GM19328 (cell line): ENCODE measurements at regions not wholly inside any gene's neighbourhood (a gene's known extent, or its start where the extent isn't known, plus 50 kb on each side); places are given as distances from the start of the nearest gene placed in this dataset.

Experiments used
- ATAC-seq: cut with Tn5 transposase; IDR thresholded peaks from one replicate; pipeline ENCODE4 v1.9.1; 2021; ENCODE audit warnings: mild to moderate bottlenecking, moderate library complexity; ENCODE audit not compliant: unreplicated experiment

DNA sequence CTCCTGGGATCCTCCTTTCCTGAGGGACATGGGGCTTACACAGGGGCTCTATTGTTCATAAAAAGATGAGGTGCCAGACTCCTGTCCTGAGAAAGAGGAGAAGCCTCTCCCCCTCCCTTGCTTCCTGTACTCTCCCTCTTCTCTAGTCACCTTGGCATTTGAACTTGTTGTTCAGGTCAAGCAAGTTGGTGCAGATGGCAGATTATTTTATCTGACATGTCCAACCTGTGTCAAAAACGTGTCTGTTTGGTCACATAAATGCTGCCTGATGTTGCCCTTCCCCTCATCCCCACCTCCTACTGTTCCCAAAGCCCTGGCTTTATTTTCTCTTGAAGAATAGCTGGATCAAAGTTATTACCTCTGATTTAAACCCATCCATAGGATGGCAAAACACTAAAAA, 154.8 kb downstream of the TMX1 start:
- ATAC-seq, result no peak

DNA sequence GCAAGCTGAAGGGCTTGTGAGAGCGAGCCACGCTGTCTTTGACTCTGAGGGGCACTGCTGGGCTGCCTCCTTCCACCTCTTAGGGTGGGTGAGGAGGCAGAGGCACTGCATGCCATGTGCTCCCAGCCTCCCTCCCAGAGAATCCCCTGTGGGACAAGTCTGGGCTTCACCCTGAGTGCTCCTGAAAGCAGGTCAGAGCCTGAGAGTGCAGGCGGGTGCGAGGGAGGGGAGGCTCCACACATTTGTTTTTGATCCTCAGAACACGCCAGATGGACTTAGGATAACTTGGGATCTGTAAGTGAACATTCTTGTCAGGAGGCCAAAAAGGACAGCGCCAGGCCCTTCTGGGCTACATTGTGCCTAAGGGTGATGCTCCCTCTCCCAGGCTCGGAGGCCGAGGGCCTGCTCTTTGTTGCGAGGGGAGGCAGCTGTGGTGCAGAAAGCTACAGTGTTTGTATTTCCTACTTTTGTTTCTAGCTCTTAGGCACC, 155.4 kb downstream of the TMX1 start:
- no peak for ATAC-seq

DNA sequence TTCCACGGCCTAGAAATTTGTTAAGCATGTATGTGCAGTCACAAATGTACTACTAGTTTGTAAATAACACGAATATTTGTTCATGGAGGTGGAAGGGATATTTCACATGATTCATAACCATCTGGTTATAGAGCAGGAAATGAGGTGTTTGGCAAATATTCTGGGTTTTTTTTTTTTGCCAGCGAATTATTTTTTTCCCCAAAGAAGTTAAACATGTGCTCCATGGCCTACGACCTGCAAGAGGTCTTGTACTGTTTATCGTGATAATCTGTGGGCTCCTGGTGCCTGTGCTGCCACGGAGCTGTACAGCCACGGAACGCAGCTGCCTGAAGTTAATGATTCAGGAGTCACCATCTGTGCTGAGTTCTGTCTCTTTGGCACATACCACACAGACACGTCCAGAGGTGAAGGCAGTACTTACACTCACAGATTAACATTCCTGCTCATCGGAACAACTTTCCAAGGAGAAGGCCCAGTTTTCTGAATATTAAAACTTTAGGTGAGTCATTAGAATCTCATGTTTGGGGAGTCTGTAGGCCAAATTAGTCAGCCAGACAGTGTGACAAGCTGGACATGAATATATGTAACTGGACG, 156.3 kb downstream of the TMX1 start:
- no peak for ATAC-seq

DNA sequence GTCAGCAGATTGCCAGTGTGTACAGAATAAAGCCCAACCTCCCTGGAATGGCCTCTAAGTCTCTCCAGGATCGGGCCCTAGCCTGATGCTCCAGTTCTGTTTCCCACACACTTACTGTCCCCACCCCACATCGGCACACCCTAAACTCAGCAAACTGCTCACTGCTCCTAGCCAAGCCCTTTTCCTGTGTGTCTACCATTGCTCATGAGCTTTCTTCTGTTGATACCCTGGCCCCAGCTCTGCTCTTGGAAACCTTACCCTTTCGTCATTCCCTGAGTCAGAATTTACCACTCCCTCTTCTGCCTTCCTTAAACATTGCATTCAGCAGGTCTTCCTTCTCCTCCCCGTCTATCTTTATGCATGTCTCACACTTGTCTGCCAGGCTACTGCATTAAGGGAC, 158.9 kb downstream of the TMX1 start:
- ATAC-seq, result no peak

DNA sequence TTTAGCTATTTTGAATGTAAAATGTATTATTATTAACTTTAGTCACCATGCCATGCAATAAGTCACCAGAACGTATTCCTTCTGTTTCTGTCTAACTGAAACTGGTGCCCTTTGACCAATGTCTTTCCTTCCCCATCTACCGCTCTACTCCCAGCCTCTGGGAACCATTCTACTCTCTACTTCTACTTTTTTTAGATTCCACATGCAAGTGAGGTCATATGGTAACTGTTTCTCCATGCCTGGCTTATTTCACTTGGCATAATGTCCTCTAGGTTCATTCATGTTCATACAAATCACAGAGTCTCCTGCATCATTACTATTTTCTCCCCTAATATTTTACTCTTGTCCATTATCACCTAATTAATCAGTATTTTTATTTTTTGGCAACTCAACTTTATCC, 160.1 kb downstream of the TMX1 start:
- ATAC-seq, result no peak

DNA sequence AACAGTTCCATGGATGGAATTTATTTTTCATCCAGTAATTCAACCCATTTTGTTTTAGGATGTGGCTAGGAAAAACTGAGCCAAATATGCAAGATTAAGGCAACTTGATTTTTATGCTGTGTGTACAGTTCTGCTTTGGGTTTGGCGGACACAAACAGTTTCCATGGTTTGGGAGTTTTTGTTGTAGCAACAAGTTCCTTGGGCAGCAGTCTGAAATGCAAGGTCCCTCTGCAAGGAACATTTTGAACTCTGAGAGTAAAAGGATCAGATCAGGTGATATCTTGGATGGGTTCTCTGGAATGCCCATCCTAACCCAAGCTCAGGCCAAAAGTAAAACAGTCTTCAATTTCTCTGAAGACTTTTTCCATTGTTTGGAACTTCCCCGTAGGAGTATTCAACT, 161.2 kb downstream of the TMX1 start:
- ATAC-seq, result no peak

DNA sequence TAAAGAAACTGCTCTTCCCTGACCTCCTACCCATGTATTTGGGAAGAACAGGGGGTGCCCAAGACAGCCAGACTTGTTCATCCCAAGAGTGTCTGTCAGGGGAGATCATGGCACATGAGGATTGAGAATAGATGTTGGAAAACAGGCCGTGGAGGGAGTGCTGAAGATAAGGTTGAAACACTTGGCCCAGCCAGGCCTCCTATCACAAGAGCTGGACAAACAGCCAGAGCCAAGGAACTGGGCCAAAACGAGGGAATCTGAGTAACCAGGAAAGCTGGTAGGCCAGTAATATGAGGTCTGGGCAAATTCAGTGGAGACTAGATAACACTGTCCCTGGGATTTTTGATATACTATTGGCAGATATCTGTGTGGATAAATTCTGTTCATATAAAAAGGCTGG, 161.7 kb downstream of the TMX1 start:
- ATAC-seq, result no peak

DNA sequence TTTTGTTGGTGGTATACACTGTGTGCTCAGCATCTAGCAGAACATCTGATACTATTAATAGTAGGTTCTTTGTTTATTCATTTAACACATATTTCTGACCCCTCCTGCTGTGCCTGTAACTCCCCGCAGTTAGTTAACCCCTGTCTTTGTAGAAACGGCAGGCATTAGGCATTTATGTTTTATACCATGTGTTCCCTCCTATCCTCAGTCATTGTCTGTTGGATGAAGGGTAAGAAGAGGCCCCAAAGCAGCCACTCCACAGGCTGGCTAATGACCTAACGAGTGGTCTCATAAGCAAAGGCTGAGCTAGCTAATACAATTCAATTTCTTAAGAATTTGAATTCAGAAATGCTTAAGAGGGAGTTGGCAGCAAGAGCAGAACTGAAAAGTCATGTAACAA, 170.8 kb downstream of the TMX1 start:
- ATAC-seq, result no peak

DNA sequence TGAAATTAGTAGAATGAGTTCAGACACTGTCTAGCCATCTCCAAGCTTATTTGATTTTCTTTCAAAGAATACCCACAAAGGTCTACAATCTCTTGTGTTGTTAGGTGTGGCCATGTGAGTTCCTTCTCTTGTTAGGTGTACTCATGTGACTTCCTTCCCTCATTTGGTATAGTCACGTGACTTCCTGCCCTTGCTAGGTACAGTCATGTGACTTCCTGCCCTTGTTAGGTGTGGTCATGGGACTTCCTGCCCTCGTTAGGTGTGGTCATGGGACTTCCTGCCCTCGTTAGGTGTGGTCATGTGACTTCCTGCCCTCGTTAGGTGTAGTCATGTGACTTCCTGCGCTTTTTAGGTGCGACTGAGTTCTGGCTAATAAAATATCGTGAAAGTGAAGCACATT, 179.6 kb downstream of the TMX1 start:
- ATAC-seq, result no peak

DNA sequence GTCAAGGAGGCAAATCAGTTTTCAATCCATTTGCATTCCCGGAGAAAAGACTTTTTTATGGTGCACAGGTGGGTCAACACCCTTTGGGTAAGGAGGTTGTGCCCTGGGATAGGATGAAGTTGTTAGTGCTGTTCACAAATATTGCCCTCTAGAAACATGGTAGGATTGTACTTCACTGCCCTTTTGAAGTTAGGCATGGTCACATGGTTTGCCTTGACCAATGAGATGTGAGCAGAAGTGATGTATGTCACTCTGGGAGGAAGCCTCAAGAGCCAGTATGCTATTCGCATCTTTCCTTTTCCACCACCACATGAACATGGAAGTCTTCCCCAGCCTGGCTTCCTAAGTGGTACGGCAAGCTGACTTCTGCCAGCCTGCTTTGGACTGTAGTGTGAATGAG, 182.7 kb downstream of the TMX1 start:
- no peak for ATAC-seq

DNA sequence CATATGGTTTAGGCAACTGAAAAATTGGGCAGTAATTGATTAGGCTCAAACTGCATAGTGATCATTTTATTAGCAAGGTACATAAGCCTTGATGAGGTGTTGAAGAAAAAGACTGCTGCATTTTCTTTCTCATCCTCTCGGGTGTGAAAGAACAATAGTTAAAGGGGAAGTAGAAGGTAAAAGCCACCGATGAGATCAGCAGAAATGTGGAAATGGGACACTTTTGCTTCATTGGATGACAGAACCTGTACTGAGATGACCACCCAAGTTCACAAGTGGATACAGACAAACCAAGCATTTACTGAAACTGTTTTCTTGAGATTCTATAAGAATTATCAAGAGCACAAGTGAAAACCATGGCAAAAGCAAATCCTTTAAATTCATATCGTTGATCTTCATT, 184.0 kb downstream of the TMX1 start:
- no peak for ATAC-seq

DNA sequence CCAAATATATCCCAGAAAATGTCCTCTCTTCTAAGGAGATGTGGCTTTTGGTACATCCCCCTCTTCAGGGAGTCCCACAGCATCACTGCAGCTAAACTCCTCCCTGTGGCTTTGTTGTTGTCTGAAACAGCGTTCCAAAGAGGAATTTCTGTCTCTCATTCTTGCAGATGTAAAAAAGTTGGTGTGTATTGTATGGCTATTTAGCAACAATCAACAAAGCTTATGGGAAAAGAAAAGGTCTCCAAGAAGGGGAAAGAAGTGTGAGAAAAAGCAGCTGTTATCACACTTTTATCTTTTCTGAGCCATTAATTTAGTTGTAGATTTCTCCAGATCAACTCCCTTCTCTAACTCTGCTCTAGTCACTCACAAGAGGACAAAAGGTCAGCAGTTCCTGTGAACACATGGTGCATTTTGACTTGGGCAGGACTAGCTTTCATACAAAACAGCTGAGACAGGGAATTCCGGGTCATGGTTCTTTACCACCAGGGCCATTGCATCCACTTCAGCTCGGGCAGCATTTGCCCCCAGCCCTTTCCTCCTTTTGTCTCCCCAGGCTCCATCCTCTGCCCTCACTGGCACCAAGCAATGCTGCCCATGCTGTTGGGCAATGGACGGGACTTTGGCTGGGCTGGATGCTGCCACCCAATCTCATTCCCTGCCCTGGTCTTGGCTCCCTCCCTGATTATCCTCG, 184.7 kb downstream of the TMX1 start:
- no peak for ATAC-seq

DNA sequence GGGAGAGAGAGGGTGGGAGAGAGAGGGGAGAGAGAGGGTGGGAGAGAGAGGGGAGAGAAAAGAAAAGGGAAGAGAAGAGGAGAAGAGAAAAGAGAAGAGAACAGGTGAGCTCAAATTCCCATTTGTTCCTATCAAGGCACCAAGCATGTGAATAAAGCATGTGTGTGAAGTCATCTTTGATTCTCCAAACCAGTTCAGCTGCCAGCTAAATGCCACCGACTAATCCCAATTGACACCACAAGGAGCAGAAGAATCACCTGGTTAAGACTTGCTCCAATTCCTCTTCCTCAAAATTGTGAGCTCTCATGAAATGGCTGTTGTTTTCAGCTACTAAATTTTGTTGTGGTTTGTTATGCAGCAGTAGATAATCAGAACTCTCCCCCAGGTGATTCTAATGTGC, 188.9 kb downstream of the TMX1 start:
- no peak for ATAC-seq

DNA sequence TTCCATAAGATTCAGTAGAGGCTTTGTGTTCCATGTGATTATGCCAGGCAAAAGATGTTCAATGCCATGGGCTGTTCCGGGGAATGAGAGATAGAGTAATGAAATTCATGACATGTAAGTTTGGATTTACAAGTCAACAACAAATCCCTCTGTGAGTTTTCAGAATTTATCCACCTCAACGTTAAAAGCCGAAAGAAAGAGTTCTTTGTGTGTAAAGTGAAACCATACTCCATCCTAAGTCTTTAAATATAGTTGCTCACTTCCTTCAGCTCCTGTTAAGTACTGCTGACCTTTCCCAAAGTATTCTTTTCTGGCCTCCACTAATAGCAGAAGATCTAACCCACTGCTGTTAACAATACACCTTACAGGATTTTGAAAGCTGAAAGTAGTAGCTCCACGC, 190.0 kb downstream of the TMX1 start:
- ATAC-seq, result no peak

DNA sequence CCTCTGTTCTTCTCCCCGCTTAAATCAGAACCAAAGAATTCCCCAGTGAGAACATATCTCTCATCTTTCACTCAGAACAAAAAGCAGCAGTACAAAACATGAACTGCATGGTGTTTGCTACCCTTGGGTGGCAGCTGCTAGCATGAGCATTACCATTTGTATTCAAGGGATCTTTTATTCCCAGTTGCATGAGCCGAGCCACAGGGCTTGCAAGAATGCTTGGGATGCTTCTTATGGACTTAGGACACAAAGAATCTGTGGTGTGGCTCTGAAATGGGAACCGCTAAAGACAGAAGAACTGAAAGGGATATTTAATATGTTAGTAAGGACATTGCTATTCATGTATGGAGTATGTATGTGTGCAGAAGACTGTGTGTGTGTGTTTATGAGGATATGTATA, 190.6 kb downstream of the TMX1 start:
- no peak for ATAC-seq

DNA sequence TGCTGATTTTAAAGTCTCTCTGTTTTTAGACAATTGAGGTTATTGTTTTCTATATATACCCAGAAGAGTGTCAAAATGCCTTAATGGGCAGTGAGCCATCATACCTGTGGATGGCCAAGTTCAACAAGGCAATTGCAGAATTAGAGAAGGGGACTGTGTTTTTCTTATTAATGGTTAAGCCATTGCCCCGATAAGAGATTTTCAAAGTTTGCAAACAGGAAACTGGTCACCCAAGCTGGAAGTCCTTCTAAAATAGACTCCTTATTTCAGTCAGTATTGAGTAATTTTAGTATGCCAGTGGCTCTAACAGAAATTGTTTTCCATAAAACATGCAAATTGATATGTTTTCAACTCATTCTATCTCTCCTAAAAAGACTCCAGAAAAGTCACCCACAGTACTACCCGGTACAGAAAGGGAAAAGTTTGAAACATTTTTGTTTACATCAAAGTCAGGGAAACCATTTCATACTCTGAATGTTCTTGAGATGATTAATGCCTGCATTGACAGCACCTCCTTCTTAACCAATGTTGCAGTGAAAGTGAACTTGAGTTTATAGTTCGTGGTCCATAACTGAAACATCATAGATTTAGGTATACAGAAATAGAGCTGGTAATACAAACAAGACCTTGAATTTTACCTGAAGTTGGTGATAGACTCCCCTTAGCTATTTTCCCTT, 191.1 kb downstream of the TMX1 start:
- ATAC-seq, result no peak

DNA sequence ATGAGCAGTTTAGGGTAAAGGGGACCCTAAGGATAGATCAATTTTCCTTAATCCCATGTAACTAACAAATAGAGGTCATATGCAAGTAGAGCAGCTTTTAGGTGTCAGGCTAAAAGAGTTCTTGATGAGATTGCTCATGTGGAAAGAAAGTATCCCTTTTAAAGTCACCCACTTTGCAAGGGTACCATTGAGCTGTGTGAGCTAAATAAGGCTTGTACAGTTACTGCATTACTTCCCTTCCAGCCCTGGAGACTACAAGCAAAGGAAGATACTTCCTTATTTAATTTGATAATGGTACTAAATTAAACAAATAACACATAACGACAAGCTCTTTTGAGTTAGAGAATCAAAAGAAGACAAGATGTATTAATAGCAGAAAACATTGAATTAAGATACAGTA, 191.7 kb downstream of the TMX1 start:
- no peak for ATAC-seq

DNA sequence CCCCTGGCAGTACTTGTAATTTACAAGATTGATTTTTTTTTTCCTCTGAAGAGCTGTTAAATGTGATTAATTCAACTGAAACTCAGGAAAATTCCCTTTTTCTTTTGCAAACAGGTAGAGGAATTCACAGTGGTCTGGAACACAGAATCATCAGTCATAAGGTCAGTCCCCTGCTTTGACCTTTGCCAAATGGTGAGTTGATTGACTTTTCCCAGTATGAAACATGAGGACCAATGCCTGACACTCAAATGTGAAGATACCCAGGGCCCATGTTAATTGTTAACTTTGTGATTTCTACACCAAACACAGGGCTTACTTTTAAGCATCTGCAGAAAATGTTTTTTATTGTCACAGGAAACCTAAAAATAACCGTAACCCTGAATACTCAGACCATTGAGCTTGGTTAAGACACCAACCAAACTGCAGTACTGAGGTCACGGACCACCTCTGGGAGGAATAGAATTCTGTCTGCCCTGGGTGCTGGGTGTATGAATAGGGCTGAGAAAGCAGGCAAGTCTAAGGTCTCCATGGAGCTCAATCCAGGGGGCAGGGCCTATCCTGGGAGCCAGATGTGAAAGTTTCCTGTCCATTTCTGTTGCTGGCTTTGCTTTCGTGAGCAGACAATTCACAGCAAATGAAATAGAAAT, 192.4 kb downstream of the TMX1 start:
- no peak for ATAC-seq

DNA sequence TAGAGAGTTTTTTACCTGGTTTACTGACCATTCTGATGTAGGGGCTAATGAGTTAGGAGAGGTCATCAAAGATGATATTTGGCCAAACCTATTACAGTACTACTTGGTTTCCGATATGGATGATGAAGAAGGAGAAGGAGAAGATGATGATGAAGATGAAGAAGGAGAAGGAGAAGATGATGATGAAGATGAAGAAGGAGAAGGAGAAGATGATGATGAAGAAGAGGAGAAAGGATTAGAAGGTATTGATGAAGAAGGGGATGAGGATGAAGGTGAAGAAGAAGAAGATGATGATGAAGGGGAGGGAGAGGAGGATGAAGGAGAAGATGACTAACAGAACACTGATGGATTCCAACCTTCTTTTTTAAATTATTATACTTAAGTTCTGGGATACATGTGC, 196.6 kb downstream of the TMX1 start:
- ATAC-seq, result no peak

DNA sequence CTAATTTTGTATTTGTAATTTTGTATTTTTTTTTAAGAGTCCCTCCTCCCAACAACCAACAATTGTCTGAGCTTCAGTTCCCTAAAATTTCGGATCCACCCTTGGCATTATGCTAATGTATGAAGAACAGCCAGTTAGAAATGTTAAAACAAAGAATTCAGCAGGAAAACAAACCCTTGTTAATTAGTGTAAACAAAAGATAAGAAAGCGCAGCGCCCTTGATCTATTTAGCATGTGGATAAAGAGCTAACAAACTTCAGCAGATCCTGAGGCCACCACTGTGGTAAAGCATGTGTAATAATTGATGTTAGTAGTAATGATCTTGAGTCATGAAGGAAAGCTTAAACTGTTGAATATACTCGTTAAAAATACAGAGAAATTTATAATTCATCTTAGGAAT, 199.8 kb downstream of the TMX1 start:
- no peak for ATAC-seq

DNA sequence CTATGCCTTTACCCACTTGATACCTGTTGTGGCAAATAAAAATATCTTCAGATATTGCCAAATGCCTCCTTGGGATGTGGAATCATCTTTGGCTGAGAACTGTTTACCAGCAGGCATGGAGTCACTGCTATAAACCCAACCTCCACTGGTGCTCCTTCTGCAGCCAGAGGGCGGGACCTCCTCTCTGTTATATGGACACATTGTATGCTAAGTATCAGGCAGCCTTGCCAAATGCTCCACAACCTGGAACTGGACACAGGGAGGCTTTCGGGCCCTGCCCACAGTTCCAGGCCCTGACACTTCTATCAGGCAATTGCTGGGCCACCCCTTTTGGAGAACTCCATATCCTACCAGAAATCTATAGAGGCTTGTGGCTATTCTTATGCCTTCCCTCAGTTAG, 201.0 kb downstream of the TMX1 start:
- no peak for ATAC-seq
